Osteocyte (in vitro differentiated cells): ENCODE measurements at regions not wholly inside any gene's neighbourhood (a gene's known extent, or its start where the extent isn't known, plus 50 kb on each side); places are given as distances from the start of the nearest gene placed in this dataset.
A peak's percentile ranks its signal among the peaks of the same experiment; 100 is the strongest.

Experiments used
- DNase-seq: peaks from one replicate; pipeline ENCODE4 v3.0.0; 2021; ENCODE audit warnings: mixed read lengths; ENCODE audit not compliant: unreplicated experiment; ENCODE audit errors: extremely low spot score
- H3K27ac Mint-ChIP-seq: one replicate; pipeline ENCODE4 v1.8.0; 2021; ENCODE audit warnings: mild to moderate bottlenecking, mixed read lengths; ENCODE audit not compliant: unreplicated experiment
- H3K27me3 Mint-ChIP-seq: one replicate; pipeline ENCODE4 v1.8.0; 2021; ENCODE audit warnings: mixed read lengths; ENCODE audit not compliant: unreplicated experiment
- H3K36me3 Mint-ChIP-seq: one replicate; pipeline ENCODE4 v1.8.0; 2021; ENCODE audit warnings: mixed read lengths; ENCODE audit not compliant: unreplicated experiment
- H3K4me1 Mint-ChIP-seq: one replicate; pipeline ENCODE4 v1.8.0; 2021; ENCODE audit warnings: mixed read lengths; ENCODE audit not compliant: unreplicated experiment
- H3K4me3 Mint-ChIP-seq: one replicate; pipeline ENCODE4 v1.8.0; 2021; ENCODE audit warnings: mild to moderate bottlenecking, moderate library complexity, mixed read lengths; ENCODE audit not compliant: unreplicated experiment
- H3K9me3 Mint-ChIP-seq: one replicate; pipeline ENCODE4 v1.8.0; 2021; ENCODE audit warnings: mixed read lengths; ENCODE audit not compliant: unreplicated experiment
- CTCF ChIP-seq: fragments of 200-600 bp; sonication (generic); IDR thresholded peaks from 2 replicates; pipeline ENCODE4 v1.5.0; 2021; ENCODE audit warnings: antibody characterized with exemption, mild to moderate bottlenecking, moderate library complexity

- Mint-ChIP-seq H3K9me3 (no peaks in the 10 kb centered on the region), H3K27ac (no peak overlapping the region), H3K4me3 (no peak overlapping the region), H3K27me3 (no peaks in the 10 kb centered on the region), H3K4me1 (peaks cover 6% of the 10 kb centered on the region), H3K36me3 (no peaks in the 10 kb centered on the region)
- no peak for DNase-seq
- TF ChIP-seq CTCF = no peak
Measured at GRCh38 chr22:26853071-26853470, 195.7 kb downstream of the MIAT start.

DNA sequence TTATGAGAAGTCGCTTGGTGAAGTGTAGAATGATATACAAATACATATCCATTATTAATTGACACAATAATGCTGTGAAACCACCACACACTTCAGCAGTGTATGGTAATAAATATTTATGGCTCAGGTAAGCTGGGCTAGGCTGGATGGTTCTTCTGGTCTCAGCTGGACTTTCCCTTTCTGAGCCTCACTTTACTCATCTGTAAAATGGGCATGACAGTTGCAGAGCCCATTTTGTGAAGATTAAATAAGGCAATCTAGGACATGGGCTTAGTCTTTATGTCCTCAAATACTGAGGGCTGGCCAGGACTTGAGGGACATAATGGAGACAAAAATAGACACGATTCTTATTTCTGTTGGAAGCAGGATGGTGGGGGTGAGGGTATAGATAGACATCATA, 196.1 kb downstream of the MIAT start:
- H3K9me3 Mint-ChIP-seq = no peaks in the 10 kb centered on the region

GRCh38 chr22:26857169-26857568, 199.8 kb downstream of the MIAT start:
- no peaks in the 10 kb centered on the region for H3K36me3 Mint-ChIP-seq
- H3K27me3 Mint-ChIP-seq = no peaks in the 10 kb centered on the region
- TF ChIP-seq CTCF = no peak
- peaks cover 5% of the 10 kb centered on the region for H3K9me3 Mint-ChIP-seq
- no peak overlapping the region for H3K27ac Mint-ChIP-seq
- H3K4me1 Mint-ChIP-seq = no peaks in the 10 kb centered on the region
- peak; percentile 60 for DNase-seq
- no peak overlapping the region for H3K4me3 Mint-ChIP-seq

More for the DNA sequence above, 196.1 kb downstream of the MIAT start:
- no peak for TF ChIP-seq CTCF
- Mint-ChIP-seq H3K36me3 (no peaks in the 10 kb centered on the region), H3K27me3 (no peaks in the 10 kb centered on the region), H3K27ac (no peak overlapping the region), H3K4me1 (peaks cover 2% of the 10 kb centered on the region), H3K4me3 (no peak overlapping the region)
- DNase-seq = no peak

GRCh38 chr22:26860301-26860700, 202.9 kb downstream of the MIAT start:
- Mint-ChIP-seq H3K4me1 (no peaks in the 10 kb centered on the region), H3K27ac (no peak overlapping the region)
- TF ChIP-seq CTCF = no peak

DNA sequence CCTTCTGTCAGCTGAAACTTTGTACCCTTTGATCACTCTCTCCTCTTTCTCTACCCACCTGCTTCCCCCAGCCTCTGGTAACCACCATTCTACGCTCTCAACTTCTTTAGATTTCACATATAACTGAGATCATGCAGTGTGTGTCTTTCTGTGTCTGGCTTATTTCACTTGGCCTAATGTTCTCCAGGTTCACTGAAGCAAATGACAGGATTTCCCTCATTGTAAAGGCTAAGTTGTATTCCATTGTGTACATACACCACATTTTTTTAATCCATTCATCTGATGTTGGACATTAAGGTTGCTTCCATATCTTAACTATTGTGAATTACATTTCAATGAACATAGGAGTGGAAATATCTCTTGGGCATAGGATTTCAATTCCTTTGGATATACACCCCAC, 207.6 kb downstream of the MIAT start:
- H3K9me3 Mint-ChIP-seq = peaks cover 17% of the 10 kb centered on the region
- peaks cover 10% of the 10 kb centered on the region for H3K36me3 Mint-ChIP-seq
- no peak overlapping the region for H3K4me3 Mint-ChIP-seq
- DNase-seq = no peak
- H3K27me3 Mint-ChIP-seq = no peaks in the 10 kb centered on the region
- H3K4me1 Mint-ChIP-seq = no peaks in the 10 kb centered on the region
- no peak for TF ChIP-seq CTCF
- no peak overlapping the region for H3K27ac Mint-ChIP-seq

More at GRCh38 chr22:26860301-26860700, 202.9 kb downstream of the MIAT start:
- Mint-ChIP-seq H3K4me3 (no peak overlapping the region), H3K36me3 (no peaks in the 10 kb centered on the region), H3K9me3 (peaks cover 5% of the 10 kb centered on the region), H3K27me3 (no peaks in the 10 kb centered on the region)
- DNase-seq = peak; percentile 71
